ENCODE measurements at regions not wholly inside any gene's neighbourhood (a gene's known extent, or its start where the extent isn't known, plus 50 kb on each side); places are given as distances from the start of the nearest gene placed in this dataset.

GRCh38 chr1:88351960-88352359, 332.1 kb upstream of the PKN2 start:
- H3K4me1 ChIP-seq, result no peaks in the 10 kb centered on the region
- H3K27me3 ChIP-seq, result no peaks in the 10 kb centered on the region; the same call in 1 of the 2 replicates
- no peak for DNase-seq
- no peak overlapping the region for H3K27ac ChIP-seq
- no peak overlapping the region for H3K4me3 ChIP-seq
- H3K36me3 ChIP-seq, result no peaks in the 10 kb centered on the region
- no peaks in the 10 kb centered on the region for H3K9me3 ChIP-seq (replicated peaks)

DNA sequence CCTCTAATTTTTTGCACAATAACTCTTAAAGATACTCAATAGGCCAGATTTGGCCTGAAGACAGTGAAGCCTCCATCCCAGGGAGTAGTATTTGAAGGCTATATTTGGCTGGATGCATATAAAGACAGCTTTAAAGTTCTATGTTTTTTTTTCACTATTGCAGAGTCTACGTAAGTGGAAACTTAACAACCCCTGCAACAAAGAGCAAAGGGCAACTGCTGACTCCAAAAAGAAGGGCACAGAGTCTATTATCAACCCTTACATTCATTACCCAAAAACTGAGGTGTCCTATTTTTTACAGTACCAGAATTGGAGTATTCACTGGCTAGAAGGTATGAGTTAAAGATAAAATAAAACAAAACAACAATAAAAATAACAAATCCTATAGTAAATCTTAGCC, 329.8 kb upstream of the PKN2 start:
- Histone ChIP-seq H3K4me1 (no peaks in the 10 kb centered on the region), H3K36me3 (no peaks in the 10 kb centered on the region), H3K27ac (no peak overlapping the region), H3K27me3 (no peaks in the 10 kb centered on the region; the same call in 1 of the 2 replicates), H3K4me3 (no peak overlapping the region), H3K9me3 (replicated peaks) (no peaks in the 10 kb centered on the region)
- no peak for DNase-seq

- Histone ChIP-seq H3K9me3 (replicated peaks) (no peaks in the 10 kb centered on the region), H3K36me3 (no peaks in the 10 kb centered on the region), H3K4me1 (no peaks in the 10 kb centered on the region), H3K27ac (no peak overlapping the region), H3K4me3 (no peak overlapping the region), H3K27me3 (no peaks in the 10 kb centered on the region; the same call in 1 of the 2 replicates)
- no peak for DNase-seq
Observed at GRCh38 chr1:88357729-88358128, 326.3 kb upstream of the PKN2 start.

- Histone ChIP-seq H3K27ac (no peak overlapping the region), H3K9me3 (replicated peaks) (no peaks in the 10 kb centered on the region), H3K4me1 (no peaks in the 10 kb centered on the region), H3K36me3 (no peaks in the 10 kb centered on the region), H3K4me3 (no peak overlapping the region), H3K27me3 (no peaks in the 10 kb centered on the region)
- DNase-seq, result no peak
Observed at GRCh38 chr1:88371436-88372023, 312.5 kb upstream of the PKN2 start.

- Histone ChIP-seq H3K36me3 (no peaks in the 10 kb centered on the region), H3K27ac (no peak overlapping the region), H3K9me3 (replicated peaks) (no peaks in the 10 kb centered on the region), H3K27me3 (no peaks in the 10 kb centered on the region), H3K4me3 (no peak overlapping the region), H3K4me1 (no peaks in the 10 kb centered on the region)
- DNase-seq, result no peak
Observed at GRCh38 chr1:88375977-88376376, 308.1 kb upstream of the PKN2 start.

DNA sequence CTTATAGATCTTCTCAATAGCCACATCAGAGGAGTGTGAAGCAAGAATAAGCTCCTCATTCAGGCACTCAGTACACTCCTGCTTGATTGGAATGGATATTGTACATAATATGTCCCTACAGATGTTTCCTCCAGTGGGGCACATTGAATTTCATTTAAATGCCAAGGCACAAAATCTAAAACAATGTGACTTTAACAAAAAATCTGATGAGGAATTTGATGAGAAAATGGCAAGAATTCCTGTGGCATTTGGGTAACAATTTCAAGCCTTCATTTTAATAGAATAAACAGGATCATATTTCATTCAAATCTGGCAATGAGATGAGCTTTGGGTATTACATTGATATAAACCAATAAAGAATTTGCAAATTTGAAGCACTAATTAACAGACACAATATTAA, 307.7 kb upstream of the PKN2 start:
- DNase-seq, result no peak
- H3K27ac ChIP-seq, result no peak overlapping the region
- no peaks in the 10 kb centered on the region for H3K4me1 ChIP-seq
- no peaks in the 10 kb centered on the region for H3K9me3 ChIP-seq (replicated peaks)
- no peaks in the 10 kb centered on the region for H3K27me3 ChIP-seq
- no peak overlapping the region for H3K4me3 ChIP-seq
- no peaks in the 10 kb centered on the region for H3K36me3 ChIP-seq

GRCh38 chr1:88378560-88378959, 305.5 kb upstream of the PKN2 start:
- Histone ChIP-seq H3K27me3 (no peaks in the 10 kb centered on the region), H3K4me3 (no peak overlapping the region)

GRCh38 chr1:88394958-88395357, 289.1 kb upstream of the PKN2 start:
- Histone ChIP-seq H3K36me3 (no peaks in the 10 kb centered on the region), H3K27ac (no peak overlapping the region), H3K4me3 (no peak overlapping the region), H3K27me3 (no peaks in the 10 kb centered on the region), H3K9me3 (replicated peaks) (no peaks in the 10 kb centered on the region), H3K4me1 (no peaks in the 10 kb centered on the region)
- no peak for DNase-seq

More at GRCh38 chr1:88378560-88378959, 305.5 kb upstream of the PKN2 start:
- Histone ChIP-seq H3K9me3 (replicated peaks) (no peaks in the 10 kb centered on the region), H3K27ac (no peak overlapping the region), H3K4me1 (no peaks in the 10 kb centered on the region), H3K36me3 (no peaks in the 10 kb centered on the region)
- no peak for DNase-seq

DNA sequence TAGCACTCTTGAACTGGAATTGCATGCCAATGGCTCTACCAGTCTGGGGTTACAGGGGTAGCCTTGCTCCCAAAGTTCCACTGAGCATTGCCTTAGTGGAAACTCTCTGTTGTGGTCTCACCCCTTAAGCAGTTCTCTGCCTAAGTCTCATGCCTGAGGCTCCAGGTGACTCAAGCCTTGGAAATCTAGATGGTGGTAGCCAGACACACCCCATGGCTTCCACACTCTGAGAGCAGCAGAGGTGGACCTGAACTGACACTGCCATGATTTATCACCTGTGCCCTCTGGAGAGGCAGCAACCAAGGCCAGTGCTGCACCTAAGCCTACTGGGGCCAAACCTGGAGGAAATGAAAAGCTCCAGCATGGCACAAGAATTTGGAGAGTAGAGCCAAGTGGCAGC, 285.7 kb upstream of the PKN2 start:
- no peaks in the 10 kb centered on the region for H3K36me3 ChIP-seq
- no peaks in the 10 kb centered on the region for H3K9me3 ChIP-seq (replicated peaks)
- no peak for DNase-seq
- no peak overlapping the region for H3K27ac ChIP-seq
- H3K4me1 ChIP-seq, result no peaks in the 10 kb centered on the region
- no peaks in the 10 kb centered on the region for H3K27me3 ChIP-seq
- no peak overlapping the region for H3K4me3 ChIP-seq

DNA sequence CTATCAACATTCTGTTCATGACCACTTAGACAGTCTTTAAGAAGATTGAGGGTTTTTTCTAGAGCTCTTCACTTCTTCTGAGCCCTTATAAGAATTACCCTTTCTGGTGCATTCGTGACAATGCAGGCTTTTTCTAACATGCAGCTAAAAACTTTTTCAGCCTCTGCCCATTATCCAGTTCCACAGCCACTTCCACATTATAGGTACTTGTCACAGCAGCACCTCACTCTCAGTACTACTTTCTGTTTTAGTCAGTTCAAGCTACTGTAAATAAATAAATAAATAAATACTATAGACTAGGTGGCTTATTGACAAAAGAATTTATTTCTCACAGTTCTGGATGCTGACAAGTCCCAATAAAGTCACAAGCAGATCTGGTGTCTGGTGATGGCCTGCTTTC, 284.4 kb upstream of the PKN2 start:
- no peak overlapping the region for H3K4me3 ChIP-seq
- no peak for DNase-seq
- no peak overlapping the region for H3K27ac ChIP-seq
- no peaks in the 10 kb centered on the region for H3K4me1 ChIP-seq
- no peaks in the 10 kb centered on the region for H3K27me3 ChIP-seq
- H3K36me3 ChIP-seq, result no peaks in the 10 kb centered on the region
- H3K9me3 ChIP-seq (replicated peaks), result no peaks in the 10 kb centered on the region

GRCh38 chr1:88401313-88401712, 282.8 kb upstream of the PKN2 start:
- no peaks in the 10 kb centered on the region for H3K9me3 ChIP-seq (replicated peaks)
- DNase-seq, result no peak
- no peaks in the 10 kb centered on the region for H3K36me3 ChIP-seq
- no peak overlapping the region for H3K27ac ChIP-seq
- H3K4me3 ChIP-seq, result no peak overlapping the region
- no peaks in the 10 kb centered on the region for H3K27me3 ChIP-seq
- no peaks in the 10 kb centered on the region for H3K4me1 ChIP-seq

DNA sequence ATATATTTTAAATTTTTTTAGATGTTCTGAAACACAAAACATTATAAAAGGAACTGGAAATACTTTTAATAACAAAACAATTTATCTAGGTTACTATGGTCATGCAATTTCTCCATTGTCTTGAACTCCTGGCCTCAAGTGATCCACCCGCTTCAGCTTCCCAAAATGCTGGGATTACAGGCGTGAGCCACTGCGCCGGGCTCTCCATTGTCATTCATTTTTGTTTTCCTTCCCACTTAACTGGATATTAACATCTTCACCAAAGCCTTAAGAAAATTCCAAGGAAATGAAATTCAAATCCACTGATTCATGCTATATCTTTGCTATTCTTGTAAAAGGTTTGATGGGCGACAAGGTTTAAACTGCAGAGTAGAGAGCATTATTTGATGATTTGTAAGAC, 279.5 kb upstream of the PKN2 start:
- Histone ChIP-seq H3K27me3 (no peaks in the 10 kb centered on the region), H3K4me3 (no peak overlapping the region), H3K27ac (no peak overlapping the region), H3K9me3 (replicated peaks) (no peaks in the 10 kb centered on the region), H3K4me1 (no peaks in the 10 kb centered on the region), H3K36me3 (no peaks in the 10 kb centered on the region)
- no peak for DNase-seq

- Histone ChIP-seq H3K27me3 (no peaks in the 10 kb centered on the region), H3K4me1 (no peaks in the 10 kb centered on the region)
Observed at GRCh38 chr1:88407248-88407647, 276.8 kb upstream of the PKN2 start.

GRCh38 chr1:88421997-88422396, 262.1 kb upstream of the PKN2 start:
- no peaks in the 10 kb centered on the region for H3K36me3 ChIP-seq
- no peak overlapping the region for H3K27ac ChIP-seq
- no peaks in the 10 kb centered on the region for H3K27me3 ChIP-seq
- no peaks in the 10 kb centered on the region for H3K9me3 ChIP-seq (replicated peaks)
- H3K4me3 ChIP-seq, result no peak overlapping the region
- no peaks in the 10 kb centered on the region for H3K4me1 ChIP-seq
- no peak for DNase-seq

More at GRCh38 chr1:88407248-88407647, 276.8 kb upstream of the PKN2 start:
- no peak overlapping the region for H3K4me3 ChIP-seq
- DNase-seq, result no peak
- H3K36me3 ChIP-seq, result no peaks in the 10 kb centered on the region
- no peak overlapping the region for H3K27ac ChIP-seq
- no peaks in the 10 kb centered on the region for H3K9me3 ChIP-seq (replicated peaks)

- H3K9me3 ChIP-seq (replicated peaks), result no peaks in the 10 kb centered on the region
- no peak for DNase-seq
Observed at GRCh38 chr1:88433556-88433955, 250.5 kb upstream of the PKN2 start.

GRCh38 chr1:88434836-88435235, 249.2 kb upstream of the PKN2 start:
- Histone ChIP-seq H3K4me3 (no peak overlapping the region), H3K27ac (no peak overlapping the region), H3K9me3 (replicated peaks) (no peaks in the 10 kb centered on the region), H3K4me1 (no peaks in the 10 kb centered on the region), H3K36me3 (no peaks in the 10 kb centered on the region), H3K27me3 (no peaks in the 10 kb centered on the region)
- no peak for DNase-seq

More at GRCh38 chr1:88433556-88433955, 250.5 kb upstream of the PKN2 start:
- H3K4me3 ChIP-seq, result no peak overlapping the region
- H3K27ac ChIP-seq, result no peak overlapping the region
- no peaks in the 10 kb centered on the region for H3K4me1 ChIP-seq
- H3K27me3 ChIP-seq, result no peaks in the 10 kb centered on the region
- H3K36me3 ChIP-seq, result no peaks in the 10 kb centered on the region

Measured in SJCRH30 (cell line).